ENCODE measurements at regions not wholly inside any gene's neighbourhood (a gene's known extent, or its start where the extent isn't known, plus 50 kb on each side); places are given as distances from the start of the nearest gene placed in this dataset.
A peak's percentile ranks its signal among the peaks of the same experiment; 100 is the strongest.
"Not testable (repeated sequence)": the region's sequence is repeated elsewhere in the genome, so short reads cannot be mapped to it uniquely, and the experiment has no call there.

GRCh38 chr16:54985156-54985555, 54.5 kb downstream of the IRX5 start:
- DNase-seq: no peak

GRCh38 chr16:54985668-54986067, 55.0 kb downstream of the IRX5 start:
- DNase-seq: no peak

GRCh38 chr16:54986409-54986808, 55.7 kb downstream of the IRX5 start:
- no peak for DNase-seq

GRCh38 chr16:54987081-54987480, 56.4 kb downstream of the IRX5 start:
- DNase-seq: no peak

GRCh38 chr16:54991525-54991924, 60.9 kb downstream of the IRX5 start:
- no peak for DNase-seq

GRCh38 chr16:54991946-54992345, 61.3 kb downstream of the IRX5 start:
- DNase-seq: not testable (repeated sequence)

GRCh38 chr16:54993106-54993895, 62.6 kb downstream of the IRX5 start:
- DNase-seq: no peak

- no peak for DNase-seq
These were observed 65.5 kb downstream of the IRX5 start for GRCh38 chr16:54996186-54996585.

- DNase-seq: no peak
These were observed 68.2 kb downstream of the IRX5 start for GRCh38 chr16:54998834-54999233.

GRCh38 chr16:54999481-54999880, 68.8 kb downstream of the IRX5 start:
- no peak for DNase-seq

- DNase-seq: peak; percentile 43
These were observed 69.9 kb downstream of the IRX5 start for GRCh38 chr16:55000595-55000994.

- peak; percentile 50 for DNase-seq
These were observed 71.3 kb downstream of the IRX5 start for GRCh38 chr16:55001931-55002330.

GRCh38 chr16:55002419-55002818, 71.8 kb downstream of the IRX5 start:
- DNase-seq: no peak

GRCh38 chr16:55003306-55003705, 72.6 kb downstream of the IRX5 start:
- DNase-seq: no peak

GRCh38 chr16:55003916-55004315, 73.3 kb downstream of the IRX5 start:
- no peak for DNase-seq

GRCh38 chr16:55007504-55007903, 76.8 kb downstream of the IRX5 start:
- no peak for DNase-seq

GRCh38 chr16:55008836-55009510, 78.3 kb downstream of the IRX5 start:
- DNase-seq: no peak

- no peak for DNase-seq
These were observed 78.9 kb downstream of the IRX5 start for GRCh38 chr16:55009581-55009980.

GRCh38 chr16:55010492-55011160, 80.0 kb downstream of the IRX5 start:
- DNase-seq: peak; percentile 51

GRCh38 chr16:55012362-55012761, 81.7 kb downstream of the IRX5 start:
- no peak for DNase-seq

- no peak for DNase-seq
These were observed 82.1 kb downstream of the IRX5 start for GRCh38 chr16:55012793-55013192.

- DNase-seq: no peak
These were observed 83.4 kb downstream of the IRX5 start for GRCh38 chr16:55014022-55014421.

- DNase-seq: peak; percentile 15
These were observed 84.7 kb downstream of the IRX5 start for GRCh38 chr16:55015181-55015913.

Measured in fibroblast of upper back skin (primary cell).